ENCODE measurements at regions not wholly inside any gene's neighbourhood (a gene's known extent, or its start where the extent isn't known, plus 50 kb on each side); places are given as distances from the start of the nearest gene placed in this dataset.

GRCh38 chr3:145384307-145384706 lies 776.7 kb downstream of the PLOD2 start:
- no peaks in the 10 kb centered on the region for H3K4me1 ChIP-seq
- no peaks in the 10 kb centered on the region for H3K27me3 ChIP-seq (ENCODE audit: insufficient read depth in 3 of 3, low read length in 2 of 3)
- TF ChIP-seq, protein P1, sequence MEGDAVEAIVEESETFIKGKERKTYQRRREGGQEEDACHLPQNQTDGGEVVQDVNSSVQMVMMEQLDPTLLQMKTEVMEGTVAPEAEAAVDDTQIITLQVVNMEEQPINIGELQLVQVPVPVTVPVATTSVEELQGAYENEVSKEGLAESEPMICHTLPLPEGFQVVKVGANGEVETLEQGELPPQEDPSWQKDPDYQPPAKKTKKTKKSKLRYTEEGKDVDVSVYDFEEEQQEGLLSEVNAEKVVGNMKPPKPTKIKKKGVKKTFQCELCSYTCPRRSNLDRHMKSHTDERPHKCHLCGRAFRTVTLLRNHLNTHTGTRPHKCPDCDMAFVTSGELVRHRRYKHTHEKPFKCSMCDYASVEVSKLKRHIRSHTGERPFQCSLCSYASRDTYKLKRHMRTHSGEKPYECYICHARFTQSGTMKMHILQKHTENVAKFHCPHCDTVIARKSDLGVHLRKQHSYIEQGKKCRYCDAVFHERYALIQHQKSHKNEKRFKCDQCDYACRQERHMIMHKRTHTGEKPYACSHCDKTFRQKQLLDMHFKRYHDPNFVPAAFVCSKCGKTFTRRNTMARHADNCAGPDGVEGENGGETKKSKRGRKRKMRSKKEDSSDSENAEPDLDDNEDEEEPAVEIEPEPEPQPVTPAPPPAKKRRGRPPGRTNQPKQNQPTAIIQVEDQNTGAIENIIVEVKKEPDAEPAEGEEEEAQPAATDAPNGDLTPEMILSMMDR (IDR thresholded peaks at IDR 0.05): no peak
- ATAC-seq: no peak
- H3K4me3 ChIP-seq: no peak overlapping the region
- intact Hi-C loops (cut with DNase I): no loop called here
- H3K27ac ChIP-seq: no peak overlapping the region
- H3K9me3 ChIP-seq: peaks cover 3% of the 10 kb centered on the region
- 50 to 58% (median 56%) methylated on average over 2 of the region's 2 CpGs for WGBS, 3 donors
- DNase-seq: no peak
- H3K36me3 ChIP-seq (ENCODE audit: insufficient read depth in 1 of 2, low read depth in 1 of 2): no peaks in the 10 kb centered on the region

- ATAC-seq: no peak
- intact Hi-C loops (cut with DNase I): no loop called here
- TF ChIP-seq, protein P1 (IDR thresholded peaks at IDR 0.05): no peak
- Histone ChIP-seq H3K4me1 (no peaks in the 10 kb centered on the region), H3K9me3 (peaks cover 7% of the 10 kb centered on the region), H3K27ac (no peak overlapping the region), H3K27me3 (ENCODE audit: insufficient read depth in 3 of 3, low read length in 2 of 3) (no peaks in the 10 kb centered on the region), H3K4me3 (no peak overlapping the region), H3K36me3 (ENCODE audit: insufficient read depth in 1 of 2, low read depth in 1 of 2) (no peaks in the 10 kb centered on the region)
- no peak for DNase-seq
Observed at GRCh38 chr3:145387211-145387610, 773.8 kb downstream of the PLOD2 start.

DNA sequence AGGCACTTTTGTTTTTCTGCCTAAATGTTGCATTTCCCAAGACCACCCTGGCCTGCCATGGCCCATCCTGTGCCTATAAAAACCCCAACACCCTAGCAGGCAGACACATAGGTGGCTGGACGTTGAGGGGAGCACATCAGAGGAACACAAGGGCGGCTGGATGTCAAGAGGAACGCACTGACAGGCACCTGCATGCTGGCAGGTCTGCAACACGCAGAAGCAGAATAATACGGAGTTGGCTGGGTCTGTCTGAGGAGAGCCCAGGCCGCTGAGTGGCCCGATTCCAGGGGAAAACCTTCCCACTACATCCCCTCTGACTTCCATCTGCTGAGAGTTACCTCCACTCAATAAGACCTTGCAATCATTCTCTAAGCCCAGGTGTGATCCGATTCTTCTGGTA lies 765.6 kb downstream of the PLOD2 start:
- 80 to 90% (median 88%) methylated on average over 8 of the region's 8 CpGs for WGBS, 3 donors
- H3K36me3 ChIP-seq (ENCODE audit: insufficient read depth in 1 of 2, low read depth in 1 of 2): no peaks in the 10 kb centered on the region
- no peaks in the 10 kb centered on the region for H3K27me3 ChIP-seq (ENCODE audit: insufficient read depth in 3 of 3, low read length in 2 of 3)
- H3K27ac ChIP-seq: no peak overlapping the region
- ATAC-seq (no peak), DNase-seq (no peak)
- H3K9me3 ChIP-seq: no peaks in the 10 kb centered on the region
- no peaks in the 10 kb centered on the region for H3K4me1 ChIP-seq
- intact Hi-C loops (cut with DNase I): no loop called here
- TF ChIP-seq, protein P1 (IDR thresholded peaks at IDR 0.05): no peak
- no peak overlapping the region for H3K4me3 ChIP-seq

DNA sequence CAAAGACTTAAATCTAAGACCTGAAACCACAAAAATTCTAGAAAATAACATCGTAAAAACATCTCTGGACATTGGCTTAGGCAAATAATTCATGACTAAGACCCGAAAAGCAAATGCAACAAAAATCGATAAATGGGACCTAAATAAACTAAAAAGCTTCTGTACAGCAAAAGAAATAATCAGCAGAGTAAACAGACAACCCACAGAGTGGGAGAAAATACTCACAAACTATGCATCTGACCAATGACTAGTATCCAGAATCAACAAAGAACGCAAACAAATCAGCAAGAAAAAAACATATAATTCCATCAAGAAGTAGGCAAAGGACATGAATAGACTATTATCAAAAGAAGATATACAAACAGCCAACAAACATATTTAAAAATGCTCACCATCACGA lies 749.4 kb downstream of the PLOD2 start:
- H3K27me3 ChIP-seq (ENCODE audit: insufficient read depth in 3 of 3, low read length in 2 of 3): no peaks in the 10 kb centered on the region
- WGBS, 3 donors: 74 to 84% (median 76%) methylated on average over 5 of the region's 5 CpGs
- no peak for DNase-seq
- H3K27ac ChIP-seq: no peak overlapping the region
- no peak for ATAC-seq
- intact Hi-C loops (cut with DNase I): no loop called here
- no peak overlapping the region for H3K4me3 ChIP-seq
- no peaks in the 10 kb centered on the region for H3K4me1 ChIP-seq
- H3K9me3 ChIP-seq: no peaks in the 10 kb centered on the region
- H3K36me3 ChIP-seq (ENCODE audit: insufficient read depth in 1 of 2, low read depth in 1 of 2): no peaks in the 10 kb centered on the region
- TF ChIP-seq, protein P1 (IDR thresholded peaks at IDR 0.05): no peak

DNA sequence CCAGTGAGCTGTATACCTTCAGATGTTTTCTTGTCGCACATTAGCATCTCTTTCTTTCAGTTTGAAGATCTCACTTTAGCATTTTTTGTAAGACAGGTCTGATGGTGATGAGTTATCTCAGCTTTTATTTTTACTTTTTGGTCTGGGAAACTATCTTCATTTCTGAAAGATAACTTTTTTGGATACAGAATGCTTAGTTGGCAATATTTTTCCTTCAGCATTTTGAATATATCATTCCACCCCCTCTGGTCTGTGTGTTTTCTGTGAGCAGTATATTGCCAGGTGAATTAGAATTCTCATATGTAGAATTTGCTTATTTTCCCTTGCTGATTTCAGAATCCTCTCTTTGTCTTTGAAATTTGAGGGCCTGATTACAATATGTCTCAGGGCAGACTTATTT lies 743.3 kb downstream of the PLOD2 start:
- no peaks in the 10 kb centered on the region for H3K36me3 ChIP-seq (ENCODE audit: insufficient read depth in 1 of 2, low read depth in 1 of 2)
- TF ChIP-seq, protein P1 (IDR thresholded peaks at IDR 0.05): no peak
- ATAC-seq (no peak), DNase-seq (no peak)
- H3K27me3 ChIP-seq (ENCODE audit: insufficient read depth in 3 of 3, low read length in 2 of 3): no peaks in the 10 kb centered on the region
- H3K9me3 ChIP-seq: no peaks in the 10 kb centered on the region
- 0 to 92% (median 43%) methylated on average over 1 of the region's 1 CpG for WGBS, 3 donors
- H3K4me3 ChIP-seq: no peak overlapping the region
- H3K27ac ChIP-seq: no peak overlapping the region
- intact Hi-C loops (cut with DNase I): no loop called here
- H3K4me1 ChIP-seq: no peaks in the 10 kb centered on the region
